Kidney epithelial cell (primary cell): ENCODE measurements at regions not wholly inside any gene's neighbourhood (a gene's known extent, or its start where the extent isn't known, plus 50 kb on each side); places are given as distances from the start of the nearest gene placed in this dataset.
"Not testable (repeated sequence)": the region's sequence is repeated elsewhere in the genome, so short reads cannot be mapped to it uniquely, and the experiment has no call there.

ENCODE experiments used
- DNase-seq: peaks from one replicate; pipeline ENCODE4 v3.0.0-alpha.2; 2010; ENCODE audit warnings: low read depth
- H3K27me3 ChIP-seq: 2 replicates; pipeline ENCODE4 v1.6.0; 2011; ENCODE audit warnings: low read length; ENCODE audit not compliant: control insufficient read depth, insufficient read depth
- H3K36me3 ChIP-seq: 2 replicates; pipeline ENCODE4 v1.5.1; 2011; ENCODE audit warnings: low read length; ENCODE audit not compliant: control insufficient read depth, insufficient read depth
- H3K4me3 ChIP-seq: 2 replicates; pipeline ENCODE4 v1.5.1; 2011; ENCODE audit warnings: low read depth, mild to moderate bottlenecking, control low read depth, low read length
- CTCF ChIP-seq: IDR thresholded peaks from 2 replicates; pipeline ENCODE4 v1.5.1; 2011; ENCODE audit warnings: mild to moderate bottlenecking, moderate library complexity, low read length, control low read depth, inconsistent platforms; ENCODE audit not compliant: insufficient read depth, poor library complexity, severe bottlenecking

GRCh38 chr6:169859401-169859977 lies 108.1 kb downstream of the ERMARD start:
- TF ChIP-seq CTCF = no peak
- no peaks in the 10 kb centered on the region for H3K36me3 ChIP-seq
- DNase-seq = no peak
- H3K4me3 ChIP-seq = no peak overlapping the region
- H3K27me3 ChIP-seq = no peaks in the 10 kb centered on the region

GRCh38 chr6:169858935-169859351 lies 107.5 kb downstream of the ERMARD start:
- no peak for DNase-seq
- no peaks in the 10 kb centered on the region for H3K36me3 ChIP-seq
- no peak overlapping the region for H3K4me3 ChIP-seq
- no peak for TF ChIP-seq CTCF
- no peaks in the 10 kb centered on the region for H3K27me3 ChIP-seq

- Histone ChIP-seq H3K36me3 (no peaks in the 10 kb centered on the region), H3K4me3 (no peak overlapping the region), H3K27me3 (no peaks in the 10 kb centered on the region)
- no peak for DNase-seq
- TF ChIP-seq CTCF = no peak
Observed at GRCh38 chr6:169858293-169858934, 107.0 kb downstream of the ERMARD start.

- no peak for DNase-seq
Observed at GRCh38 chr6:169857343-169858292, 106.2 kb downstream of the ERMARD start.

GRCh38 chr6:169856442-169857342 lies 105.3 kb downstream of the ERMARD start:
- H3K27me3 ChIP-seq, DNase-seq, H3K4me3 ChIP-seq, H3K36me3 ChIP-seq: not testable (repeated sequence)

More at GRCh38 chr6:169857343-169858292, 106.2 kb downstream of the ERMARD start:
- TF ChIP-seq CTCF = no peak
- no peaks in the 10 kb centered on the region for H3K36me3 ChIP-seq
- no peak overlapping the region for H3K4me3 ChIP-seq
- no peaks in the 10 kb centered on the region for H3K27me3 ChIP-seq
